HEK293 (cell line): ENCODE measurements at regions not wholly inside any gene's neighbourhood (a gene's known extent, or its start where the extent isn't known, plus 50 kb on each side); places are given as distances from the start of the nearest gene placed in this dataset.

Source experiments
- CTCF ChIA-PET: fragments of 350-600 bp; formaldehyde crosslinking; extraction: SDS; loops from one replicate; lab custom pipeline; 2021; ENCODE audit warnings: antibody characterized with exemption; lab: Yijun Ruan, JAX
- POLR2A ChIA-PET: fragments of 300-600 bp; formaldehyde crosslinking; extraction: SDS; loops from one replicate; lab custom pipeline; 2020; ENCODE audit warnings: antibody characterized with exemption, inconsistent platforms; lab: Yijun Ruan, JAX
- H3K27ac ChIP-seq: fragments of 200-500 bp; sonication (Bioruptor generic); 2 replicates; pipeline ENCODE4 v1.5.1; 2014; ENCODE audit warnings: low read depth, low read length, control low read depth, inconsistent platforms; ENCODE audit errors: extremely low read depth
- H3K36me3 ChIP-seq, 2 experiments: fragments of 200-500 bp in 1 of 2; sonication (Bioruptor generic) in 1 of 2; 1 replicate in 1 of 2; 2 replicates in 1 of 2; pipeline ENCODE4 v1.5.1; 2014 to 2017; ENCODE audit warnings: inconsistent platforms in 2 of 2, low read length in 2 of 2; ENCODE audit not compliant: control insufficient read depth in 2 of 2, insufficient read depth in 1 of 2
- H3K4me1 ChIP-seq: fragments of 200-500 bp; sonication (Bioruptor generic); 2 replicates; pipeline ENCODE4 v1.5.1; 2014; ENCODE audit warnings: mild to moderate bottlenecking, low read length, inconsistent platforms; ENCODE audit not compliant: control insufficient read depth, insufficient read depth
- H3K4me3 ChIP-seq: 2 replicates; pipeline ENCODE4 v1.5.1; 2011; ENCODE audit warnings: low read depth, mild to moderate bottlenecking, control low read depth, low read length, moderate library complexity
- H3K9me3 ChIP-seq: fragments of 200-500 bp; sonication (Bioruptor generic); 2 replicates; pipeline ENCODE4 v1.5.1; 2014; ENCODE audit warnings: low read depth, low read length, inconsistent platforms; ENCODE audit not compliant: control insufficient read depth, insufficient read depth
- BCL11A ChIP-seq: fragments of 450-650 bp; formaldehyde crosslinking; IDR thresholded peaks from 2 replicates; pipeline ENCODE4 v1.5.1; 2016; ENCODE audit warnings: low read depth, missing biosample characterization, missing genetic modification characterization
- FEZF1 ChIP-seq: fragments of 450-650 bp; formaldehyde crosslinking; IDR thresholded peaks from 2 replicates; pipeline ENCODE4 v1.5.1; 2016; ENCODE audit warnings: missing biosample characterization, missing genetic modification characterization
- GLIS1 ChIP-seq: fragments of 450-650 bp; formaldehyde crosslinking; IDR thresholded peaks from 2 replicates; pipeline ENCODE4 v1.5.1; 2016; ENCODE audit warnings: missing biosample characterization, missing genetic modification characterization
- HOXD13 ChIP-seq: sonication (generic); formaldehyde crosslinking; IDR thresholded peaks from 2 replicates; pipeline ENCODE4 v1.8.0; 2022; ENCODE audit warnings: missing genetic modification reagents, borderline replicate concordance
- KLF10 ChIP-seq: fragments of 450-650 bp; IDR thresholded peaks from 2 replicates; pipeline ENCODE4 v1.5.1; 2018; ENCODE audit warnings: missing biosample characterization, mild to moderate bottlenecking, missing genetic modification characterization
- KLF7 ChIP-seq: fragments of 450-650 bp; formaldehyde crosslinking; IDR thresholded peaks from 2 replicates; pipeline ENCODE4 v1.5.1; 2016; ENCODE audit warnings: missing biosample characterization, missing genetic modification characterization, borderline replicate concordance
- MZF1 ChIP-seq: fragments of 450-650 bp; formaldehyde crosslinking; IDR thresholded peaks from 2 replicates; pipeline ENCODE4 v1.5.1; 2017; ENCODE audit warnings: missing biosample characterization, missing genetic modification characterization, borderline replicate concordance
- PRDM1 ChIP-seq: fragments of 450-650 bp; formaldehyde crosslinking; IDR thresholded peaks from 2 replicates; pipeline ENCODE4; 2016; ENCODE audit warnings: missing biosample characterization, missing genetic modification characterization
- SP2 ChIP-seq: fragments of 450-650 bp; formaldehyde crosslinking; IDR thresholded peaks from 2 replicates; pipeline ENCODE4 v1.5.1; 2016; ENCODE audit warnings: missing biosample characterization, missing genetic modification characterization
- TRIM28 ChIP-seq: IDR thresholded peaks from 2 replicates; pipeline ENCODE4 v1.6.1; 2011; ENCODE audit warnings: low read length, control low read depth, borderline replicate concordance
- WT1 ChIP-seq: fragments of 450-650 bp; formaldehyde crosslinking; IDR thresholded peaks from 2 replicates; pipeline ENCODE4 v1.5.1; 2016; ENCODE audit warnings: missing biosample characterization, missing genetic modification characterization
- YY2 ChIP-seq: fragments of 450-650 bp; formaldehyde crosslinking; IDR thresholded peaks from 2 replicates; pipeline ENCODE4 v1.5.1; 2016; ENCODE audit warnings: missing biosample characterization, missing genetic modification characterization
- ZBTB7A ChIP-seq: fragments of 450-650 bp; formaldehyde crosslinking; IDR thresholded peaks from 2 replicates; pipeline ENCODE4 v1.5.1; 2016; ENCODE audit warnings: low read depth, missing biosample characterization, missing genetic modification characterization
- ZFP3 ChIP-seq: fragments of 450-650 bp; formaldehyde crosslinking; IDR thresholded peaks from 2 replicates; pipeline ENCODE4 v1.5.1; 2016; ENCODE audit warnings: low read depth, missing biosample characterization, missing genetic modification characterization
- ZFP69B ChIP-seq: fragments of 450-650 bp; formaldehyde crosslinking; IDR thresholded peaks from 2 replicates; pipeline ENCODE4 v1.5.1; 2016; ENCODE audit warnings: missing biosample characterization, missing genetic modification characterization
- ZNF174 ChIP-seq: fragments of 450-650 bp; formaldehyde crosslinking; IDR thresholded peaks from 2 replicates; pipeline ENCODE4 v1.5.0; 2017; ENCODE audit warnings: missing biosample characterization, mild to moderate bottlenecking, missing genetic modification characterization
- ZNF175 ChIP-seq: fragments of 450-650 bp; formaldehyde crosslinking; IDR thresholded peaks from 2 replicates; pipeline ENCODE4 v1.5.1; 2016; ENCODE audit warnings: missing biosample characterization, missing genetic modification characterization
- ZNF211 ChIP-seq: fragments of 450-650 bp; formaldehyde crosslinking; IDR thresholded peaks from 2 replicates; pipeline ENCODE4 v1.5.1; 2016; ENCODE audit warnings: low read depth, missing biosample characterization, missing genetic modification characterization
- ZNF214 ChIP-seq: fragments of 450-650 bp; formaldehyde crosslinking; IDR thresholded peaks from 2 replicates; pipeline ENCODE4 v1.5.1; 2017; ENCODE audit warnings: missing biosample characterization, mild to moderate bottlenecking, missing genetic modification characterization, borderline replicate concordance
- ZNF223 ChIP-seq: fragments of 450-650 bp; formaldehyde crosslinking; IDR thresholded peaks from 2 replicates; pipeline ENCODE4 v1.5.1; 2016; ENCODE audit warnings: missing biosample characterization, missing genetic modification characterization
- ZNF311 ChIP-seq: fragments of 450-650 bp; formaldehyde crosslinking; IDR thresholded peaks from 2 replicates; pipeline ENCODE4 v1.5.1; 2017; ENCODE audit warnings: missing biosample characterization, missing genetic modification characterization, borderline replicate concordance
- ZNF350 ChIP-seq: fragments of 450-650 bp; formaldehyde crosslinking; IDR thresholded peaks from 2 replicates; pipeline ENCODE4 v1.5.0; 2017; ENCODE audit warnings: missing biosample characterization, mild to moderate bottlenecking, missing genetic modification characterization
- ZNF404 ChIP-seq: fragments of 450-650 bp; formaldehyde crosslinking; IDR thresholded peaks from 2 replicates; pipeline ENCODE4 v1.5.1; 2017; ENCODE audit warnings: missing biosample characterization, missing genetic modification characterization
- ZNF449 ChIP-seq: fragments of 450-650 bp; formaldehyde crosslinking; IDR thresholded peaks from 2 replicates; pipeline ENCODE4 v1.5.1; 2017; ENCODE audit warnings: missing biosample characterization, mild to moderate bottlenecking, missing genetic modification characterization, moderate library complexity
- ZNF473 ChIP-seq: fragments of 450-650 bp; formaldehyde crosslinking; IDR thresholded peaks from 2 replicates; pipeline ENCODE4 v1.5.1; 2017; ENCODE audit warnings: missing biosample characterization, missing genetic modification characterization
- ZNF48 ChIP-seq: fragments of 450-650 bp; formaldehyde crosslinking; IDR thresholded peaks from 2 replicates; pipeline ENCODE4 v1.5.1; 2016; ENCODE audit warnings: missing biosample characterization, missing genetic modification characterization
- ZNF501 ChIP-seq: fragments of 450-650 bp; formaldehyde crosslinking; IDR thresholded peaks from 2 replicates; pipeline ENCODE4 v1.5.1; 2016; ENCODE audit warnings: missing biosample characterization, missing genetic modification characterization
- ZNF558 ChIP-seq: fragments of 450-650 bp; formaldehyde crosslinking; IDR thresholded peaks from 2 replicates; pipeline ENCODE4 v1.5.1; 2016; ENCODE audit warnings: missing biosample characterization, missing genetic modification characterization
- ZNF560 ChIP-seq: fragments of 450-650 bp; formaldehyde crosslinking; IDR thresholded peaks from 2 replicates; pipeline ENCODE4 v1.5.1; 2017; ENCODE audit warnings: missing biosample characterization, missing genetic modification characterization, borderline replicate concordance
- ZNF610 ChIP-seq: fragments of 450-650 bp; formaldehyde crosslinking; IDR thresholded peaks from 2 replicates; pipeline ENCODE4 v1.5.1; 2016; ENCODE audit warnings: missing biosample characterization, missing genetic modification characterization, borderline replicate concordance
- ZNF654 ChIP-seq: fragments of 450-650 bp; formaldehyde crosslinking; IDR thresholded peaks from 2 replicates; pipeline ENCODE4 v1.5.1; 2016; ENCODE audit warnings: low read depth, missing biosample characterization, missing genetic modification characterization
- ZSCAN18 ChIP-seq: fragments of 450-650 bp; formaldehyde crosslinking; IDR thresholded peaks from 2 replicates; pipeline ENCODE4 v1.5.1; 2016; ENCODE audit warnings: missing biosample characterization, missing genetic modification characterization
- ZSCAN5A ChIP-seq: fragments of 450-650 bp; formaldehyde crosslinking; IDR thresholded peaks from 2 replicates; pipeline ENCODE4 v1.5.1; 2016; ENCODE audit warnings: missing biosample characterization, missing genetic modification characterization

- no peak overlapping the region for H3K27ac ChIP-seq
- no peaks in the 10 kb centered on the region for H3K4me1 ChIP-seq
- no peaks in the 10 kb centered on the region for H3K36me3 ChIP-seq
- CTCF ChIA-PET = no interaction called here
- H3K4me3 ChIP-seq = no peak overlapping the region
- no peaks in the 10 kb centered on the region for H3K9me3 ChIP-seq
- TF ChIP-seq ZFP69B (tag by site-specific recombination) = no peak
- no peak for TF ChIP-seq ZFP3 (tag by site-specific recombination)
- no peak for TF ChIP-seq ZNF473 (tag by site-specific recombination)
- TF ChIP-seq ZNF560 (tag by site-specific recombination) = no peak
- TF ChIP-seq GLIS1 (tag by site-specific recombination) = no peak
- no peak for TF ChIP-seq TRIM28
- no peak for TF ChIP-seq ZNF48 (tag by site-specific recombination)
- no peak for TF ChIP-seq MZF1 (tag by site-specific recombination)
- TF ChIP-seq ZNF350 = no peak
- TF ChIP-seq ZNF174 = no peak
- TF ChIP-seq ZNF211 (tag by site-specific recombination) = no peak
- no peak for TF ChIP-seq ZNF558
- TF ChIP-seq ZNF223 (tag by site-specific recombination) = no peak
- no peak for TF ChIP-seq YY2
- POLR2A ChIA-PET = no interaction called here
Measured at GRCh38 chr1:90782046-90782445, 64.9 kb upstream of the BARHL2 start.

- no peaks in the 10 kb centered on the region for H3K9me3 ChIP-seq
- H3K4me3 ChIP-seq = no peak overlapping the region
- TF ChIP-seq ZSCAN5A (no peak), ZNF175 (tag by site-specific recombination) (no peak), SP2 (no peak), HOXD13 (CRISPR knock-in tag) (no peak), ZNF174 (no peak), KLF10 (no peak), ZSCAN18 (tag by site-specific recombination) (no peak)
- no peak overlapping the region for H3K27ac ChIP-seq
- POLR2A ChIA-PET = no interaction called here
- no peaks in the 10 kb centered on the region for H3K36me3 ChIP-seq
- H3K4me1 ChIP-seq = no peaks in the 10 kb centered on the region
- CTCF ChIA-PET = no interaction called here
Measured at GRCh38 chr1:90781534-90781933, 64.4 kb upstream of the BARHL2 start.

GRCh38 chr1:90780981-90781380, 63.9 kb upstream of the BARHL2 start:
- H3K4me1 ChIP-seq = no peaks in the 10 kb centered on the region
- H3K9me3 ChIP-seq = no peaks in the 10 kb centered on the region
- CTCF ChIA-PET = interaction anchor here (0.6 kb wide), 1 partner anchor 76 kb away, joined by 3 read pairs; no protein-coding TSS in a partner anchor
- no peak overlapping the region for H3K27ac ChIP-seq
- no peak for TF ChIP-seq FEZF1 (tag by site-specific recombination)
- no peak for TF ChIP-seq ZNF501
- no peak for TF ChIP-seq PRDM1 (tag by site-specific recombination)
- no peak for TF ChIP-seq WT1 (tag by site-specific recombination)
- TF ChIP-seq ZNF654 (tag by site-specific recombination) = no peak
- no peak for TF ChIP-seq ZNF214 (tag by site-specific recombination)
- no peak for TF ChIP-seq ZNF311 (tag by site-specific recombination)
- TF ChIP-seq ZNF449 (tag by site-specific recombination) = no peak
- no peak for TF ChIP-seq BCL11A (tag by site-specific recombination)
- TF ChIP-seq ZBTB7A (tag by site-specific recombination) = no peak
- TF ChIP-seq ZNF404 (tag by site-specific recombination) = no peak
- no peak for TF ChIP-seq KLF7 (tag by site-specific recombination)
- TF ChIP-seq ZNF610 (tag by site-specific recombination) = no peak
- TF ChIP-seq, all 188 proteins: peak for 0
- H3K4me3 ChIP-seq = no peak overlapping the region
- no peaks in the 10 kb centered on the region for H3K36me3 ChIP-seq
- POLR2A ChIA-PET = no interaction called here
